CD4-positive, alpha-beta T cell (primary cell): ENCODE measurements at regions not wholly inside any gene's neighbourhood (a gene's known extent, or its start where the extent isn't known, plus 50 kb on each side); places are given as distances from the start of the nearest gene placed in this dataset.

ENCODE experiments used
- ATAC-seq: fragments of 200-7000 bp; cut with Tn5 transposase; one replicate; pipeline ENCODE4 v1.10.0; 2022; ENCODE audit warnings: mild to moderate bottlenecking; ENCODE audit not compliant: poor library complexity
- CTCF ChIA-PET: fragments of 350-600 bp; sonication (Branson Sonifier 250); formaldehyde crosslinking; loops from one replicate; lab custom pipeline; 2021; ENCODE audit warnings: antibody characterized with exemption, inconsistent platforms; lab: Charles Lee
- POLR2A ChIA-PET: fragments of 350-600 bp; sonication (Branson Sonifier 250); formaldehyde crosslinking; loops from one replicate; lab custom pipeline; 2021; ENCODE audit warnings: antibody characterized with exemption, inconsistent platforms; lab: Charles Lee
- DNase-seq, 14 experiments: peaks; one replicate each; pipeline ENCODE4 v3.0.0-alpha.2; 2013 to 2020; ENCODE audit warnings: mixed read lengths in 2 of 14
- H3K27ac ChIP-seq, 2 donors: one replicate each; pipeline versions ENCODE4 v1.5.1 to v1.7.0; 2013; ENCODE audit warnings: low read length in 2 of 2, low read depth in 1 of 2, mild to moderate bottlenecking in 1 of 2
- H3K27me3 ChIP-seq, 2 experiments: 1 replicate in 1 of 2; 2 replicates in 1 of 2; pipeline versions ENCODE4 v1.6.1 to v1.7.0; 2013; ENCODE audit warnings: low read length in 2 of 2, control low read depth in 1 of 2, mild to moderate bottlenecking in 1 of 2, moderate library complexity in 1 of 2; ENCODE audit not compliant: insufficient read depth in 2 of 2, control insufficient read depth in 1 of 2
- H3K36me3 ChIP-seq: one replicate; pipeline ENCODE4 v1.6.1; 2013; ENCODE audit warnings: low read length, control low read depth; ENCODE audit not compliant: insufficient read depth
- H3K4me1 ChIP-seq: one replicate; pipeline ENCODE4 v1.6.1; 2013; ENCODE audit warnings: low read length, control low read depth; ENCODE audit not compliant: insufficient read depth
- H3K4me3 ChIP-seq: one replicate; pipeline ENCODE4 v1.5.1; 2013; ENCODE audit warnings: mild to moderate bottlenecking, low read length, moderate library complexity
- H3K9me3 ChIP-seq, 2 experiments: 1 replicate in 1 of 2; 2 replicates in 1 of 2; pipeline versions ENCODE4 v1.6.1 to v1.7.0; 2013; ENCODE audit warnings: low read length in 2 of 2, mild to moderate bottlenecking in 2 of 2, control low read depth in 1 of 2, moderate library complexity in 1 of 2; ENCODE audit not compliant: control insufficient read depth in 1 of 2, insufficient read depth in 1 of 2
- H3K27ac Mint-ChIP-seq: one replicate; pipeline ENCODE4 v1.8.0; 2020; ENCODE audit warnings: mixed read lengths
- H3K27me3 Mint-ChIP-seq: one replicate; pipeline ENCODE4 v1.8.0; 2021; ENCODE audit warnings: mixed read lengths
- H3K36me3 Mint-ChIP-seq: one replicate; pipeline ENCODE4 v1.8.0; 2021; ENCODE audit warnings: low read depth, mixed read lengths
- H3K4me1 Mint-ChIP-seq: one replicate; pipeline ENCODE4 v1.8.0; 2021; ENCODE audit warnings: low read depth, mixed read lengths
- H3K4me3 Mint-ChIP-seq: one replicate; pipeline ENCODE4 v1.8.0; 2020; ENCODE audit warnings: mild to moderate bottlenecking, mixed read lengths
- H3K9me3 Mint-ChIP-seq: one replicate; pipeline ENCODE4 v1.8.0; 2020; ENCODE audit warnings: mixed read lengths
- intact Hi-C, 2 experiments: fragments of 100-400 bp; cut with DNase I in 1 of 2; cut with micrococcal nuclease in 1 of 2; formaldehyde crosslinking; loops; one replicate each; pipeline versions ENCODE4 v1.15.1 to v1.9.0; 2023 to 2025; cut with DNase I, micrococcal nuclease
- TF ChIP-seq, protein P1 (sequence below): fragments of 200-600 bp; IDR thresholded peaks from one replicate; pipeline ENCODE4 v1.8.0; 2022; ENCODE audit warnings: antibody characterized with exemption, mild to moderate bottlenecking

DNA sequence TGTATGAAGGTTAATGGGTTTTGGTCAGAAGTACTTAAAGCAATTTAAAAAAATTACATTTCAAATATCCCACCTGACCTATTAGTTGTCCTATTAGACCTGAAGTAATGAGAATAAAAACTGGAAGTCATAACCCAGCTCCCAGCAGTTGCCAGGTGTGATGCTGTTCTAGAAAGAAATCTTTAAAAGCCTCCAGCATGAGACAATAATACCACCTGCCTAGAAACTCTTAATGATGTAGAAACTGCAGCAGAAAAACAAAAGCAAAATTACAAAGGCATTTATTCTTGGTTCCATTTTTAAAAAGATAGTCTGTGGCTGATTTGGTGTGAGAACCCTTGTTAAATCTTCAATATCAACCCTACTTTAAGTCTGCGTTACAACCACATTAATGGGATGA is 1137.7 kb upstream of the TENM3 start:
- intact Hi-C loops: no loop called here
- no peaks in the 10 kb centered on the region for H3K4me1 ChIP-seq
- ChIA-PET CTCF (no interaction called here), POLR2A (no interaction called here)
- H3K36me3 Mint-ChIP-seq: no peaks in the 10 kb centered on the region
- H3K27me3 ChIP-seq: no peaks in the 10 kb centered on the region
- H3K36me3 ChIP-seq: no peaks in the 10 kb centered on the region
- H3K27ac Mint-ChIP-seq: no peak overlapping the region
- H3K27ac ChIP-seq: no peak overlapping the region
- no peaks in the 10 kb centered on the region for H3K4me1 Mint-ChIP-seq
- H3K27me3 Mint-ChIP-seq: no peaks in the 10 kb centered on the region
- no peak overlapping the region for H3K4me3 Mint-ChIP-seq
- H3K9me3 ChIP-seq: peaks cover 0 to 3% of the 10 kb centered on the region in 2 experiments
- ATAC-seq: no peak
- H3K4me3 ChIP-seq: no peak overlapping the region
- H3K9me3 Mint-ChIP-seq: no peaks in the 10 kb centered on the region
- TF ChIP-seq, protein P1, sequence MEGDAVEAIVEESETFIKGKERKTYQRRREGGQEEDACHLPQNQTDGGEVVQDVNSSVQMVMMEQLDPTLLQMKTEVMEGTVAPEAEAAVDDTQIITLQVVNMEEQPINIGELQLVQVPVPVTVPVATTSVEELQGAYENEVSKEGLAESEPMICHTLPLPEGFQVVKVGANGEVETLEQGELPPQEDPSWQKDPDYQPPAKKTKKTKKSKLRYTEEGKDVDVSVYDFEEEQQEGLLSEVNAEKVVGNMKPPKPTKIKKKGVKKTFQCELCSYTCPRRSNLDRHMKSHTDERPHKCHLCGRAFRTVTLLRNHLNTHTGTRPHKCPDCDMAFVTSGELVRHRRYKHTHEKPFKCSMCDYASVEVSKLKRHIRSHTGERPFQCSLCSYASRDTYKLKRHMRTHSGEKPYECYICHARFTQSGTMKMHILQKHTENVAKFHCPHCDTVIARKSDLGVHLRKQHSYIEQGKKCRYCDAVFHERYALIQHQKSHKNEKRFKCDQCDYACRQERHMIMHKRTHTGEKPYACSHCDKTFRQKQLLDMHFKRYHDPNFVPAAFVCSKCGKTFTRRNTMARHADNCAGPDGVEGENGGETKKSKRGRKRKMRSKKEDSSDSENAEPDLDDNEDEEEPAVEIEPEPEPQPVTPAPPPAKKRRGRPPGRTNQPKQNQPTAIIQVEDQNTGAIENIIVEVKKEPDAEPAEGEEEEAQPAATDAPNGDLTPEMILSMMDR: no peak
- DNase-seq: no peak

DNA sequence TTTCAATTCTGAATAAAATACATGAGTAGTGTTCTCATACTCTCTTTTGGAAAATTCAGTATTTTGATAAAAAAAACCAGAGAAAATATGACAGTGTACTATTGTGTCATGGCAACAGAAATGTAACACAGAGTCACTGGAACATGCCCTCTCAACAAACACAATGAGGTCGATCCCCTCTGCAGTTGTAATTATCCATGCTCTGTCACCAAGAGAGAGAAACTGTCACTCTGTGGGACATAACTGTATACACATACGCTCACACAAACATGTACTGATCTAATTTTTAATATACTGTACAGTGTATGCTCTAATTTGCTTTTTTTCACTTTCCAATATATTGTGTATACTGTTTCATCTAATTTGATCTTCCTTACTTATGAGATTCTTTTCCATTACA is 1136.8 kb upstream of the TENM3 start:
- POLR2A ChIA-PET: no interaction called here
- H3K4me3 Mint-ChIP-seq: no peak overlapping the region

DNA sequence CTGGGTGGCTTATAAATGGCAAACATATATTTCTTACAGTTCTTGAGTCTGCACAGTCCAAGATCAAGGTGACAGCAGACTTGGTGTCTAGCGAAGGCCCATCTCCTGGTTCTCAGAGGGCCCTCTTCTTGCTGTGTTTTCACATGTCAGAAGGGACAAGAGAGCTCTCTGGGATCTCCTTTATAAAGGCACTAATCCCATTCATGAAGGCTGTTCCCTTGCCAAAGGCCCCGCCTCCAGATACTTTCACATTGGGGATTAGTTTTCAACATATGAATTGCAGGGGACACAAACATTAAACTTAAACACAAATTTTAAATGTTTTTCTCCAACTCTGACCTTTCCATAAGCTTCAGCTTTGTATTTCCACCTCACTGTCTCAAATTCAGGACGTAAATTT is 1135.0 kb upstream of the TENM3 start:
- TF ChIP-seq, protein P1: no peak
- Histone ChIP-seq H3K27ac (no peak overlapping the region), H3K27me3 (no peaks in the 10 kb centered on the region), H3K4me3 (no peak overlapping the region), H3K4me1 (no peaks in the 10 kb centered on the region), H3K36me3 (no peaks in the 10 kb centered on the region), H3K9me3 (peaks cover 0 to 3% of the 10 kb centered on the region in 2 experiments)
- ATAC-seq: no peak
- H3K9me3 Mint-ChIP-seq: no peaks in the 10 kb centered on the region
- no peak for DNase-seq
- intact Hi-C loops: no loop called here
- H3K4me1 Mint-ChIP-seq: no peaks in the 10 kb centered on the region
- H3K27me3 Mint-ChIP-seq: no peaks in the 10 kb centered on the region
- no peaks in the 10 kb centered on the region for H3K36me3 Mint-ChIP-seq
- ChIA-PET POLR2A (no interaction called here), CTCF (no interaction called here)
- H3K27ac Mint-ChIP-seq: no peak overlapping the region
- H3K4me3 Mint-ChIP-seq: no peak overlapping the region

More for the DNA sequence above, 1136.8 kb upstream of the TENM3 start:
- Histone ChIP-seq H3K4me3 (no peak overlapping the region), H3K27ac (no peak overlapping the region), H3K27me3 (no peaks in the 10 kb centered on the region), H3K36me3 (no peaks in the 10 kb centered on the region), H3K4me1 (no peaks in the 10 kb centered on the region), H3K9me3 (peaks cover 0 to 3% of the 10 kb centered on the region in 2 experiments)
- intact Hi-C loops: no loop called here
- H3K27me3 Mint-ChIP-seq: no peaks in the 10 kb centered on the region
- no peak overlapping the region for H3K27ac Mint-ChIP-seq
- CTCF ChIA-PET: no interaction called here
- H3K4me1 Mint-ChIP-seq: no peaks in the 10 kb centered on the region
- DNase-seq: no peak
- ATAC-seq: no peak
- H3K9me3 Mint-ChIP-seq: no peaks in the 10 kb centered on the region
- no peaks in the 10 kb centered on the region for H3K36me3 Mint-ChIP-seq
- TF ChIP-seq, protein P1: no peak
